PC-3 (cell line): ENCODE measurements at regions not wholly inside any gene's neighbourhood (a gene's known extent, or its start where the extent isn't known, plus 50 kb on each side); places are given as distances from the start of the nearest gene placed in this dataset.

ENCODE experiments used
- ATAC-seq: fragments of 200-7000 bp; cut with Tn5 transposase; 2 replicates; pipeline ENCODE4 v1.9.1; 2020; ENCODE audit warnings: mild to moderate bottlenecking, moderate library complexity
- BruUV-seq: library from RNA; stranded (reverse); fragments of 400-500 nt; replicated peaks from 2 replicates; lab custom pipeline; 2021; lab: Mats Ljungman, UMichigan
- CTCF ChIA-PET: fragments of 300-600 bp; sonication (Branson Sonifier 250); formaldehyde crosslinking; loops from one replicate; lab custom pipeline; 2022; ENCODE audit warnings: antibody characterized with exemption; lab: Charles Lee
- POLR2A ChIA-PET: fragments of 300-600 bp; sonication (Branson Sonifier 250); formaldehyde crosslinking; loops from one replicate; lab custom pipeline; 2022; ENCODE audit warnings: antibody characterized with exemption; ENCODE audit not compliant: unreplicated experiment; lab: Charles Lee
- DNase-seq: peaks from one replicate; pipeline ENCODE4 v3.0.0-alpha.2; 2015
- H2AFZ ChIP-seq: fragments of 300-600 bp; sonication (generic); 2 replicates; pipeline ENCODE4 v1.6.0; 2016; ENCODE audit warnings: antibody characterized with exemption, low read length
- H3F3A ChIP-seq: fragments of 300-600 bp; sonication (generic); one replicate; pipeline ENCODE4 v1.6.0; 2017; ENCODE audit warnings: antibody characterized with exemption, low read length, control low read depth, mild to moderate bottlenecking; ENCODE audit not compliant: unreplicated experiment
- H3K27ac ChIP-seq: fragments of 300-600 bp; sonication (generic); 2 replicates; pipeline ENCODE4 v1.5.1; 2016; ENCODE audit warnings: mild to moderate bottlenecking, low read length
- H3K27me3 ChIP-seq: fragments of 300-600 bp; sonication (generic); 2 replicates; pipeline ENCODE4 v1.6.1; 2016; ENCODE audit warnings: low read length, mixed read lengths
- H3K36me3 ChIP-seq: fragments of 300-600 bp; sonication (generic); 2 replicates; pipeline ENCODE4 v1.6.1; 2016; ENCODE audit warnings: low read depth, mixed run types, low read length, mixed read lengths
- H3K4me1 ChIP-seq: fragments of 300-600 bp; sonication (generic); 2 replicates; pipeline ENCODE4 v1.5.1; 2016; ENCODE audit warnings: low read length; ENCODE audit not compliant: insufficient read depth
- H3K4me2 ChIP-seq: fragments of 300-600 bp; sonication (generic); 2 replicates; pipeline ENCODE4 v1.6.0; 2016; ENCODE audit warnings: low read length
- H3K4me3 ChIP-seq: fragments of 300-600 bp; sonication (generic); 2 replicates; pipeline ENCODE4 v1.5.1; 2016; ENCODE audit warnings: mild to moderate bottlenecking, low read length, mixed read lengths
- H3K79me2 ChIP-seq: fragments of 300-600 bp; sonication (generic); 2 replicates; pipeline ENCODE4 v1.6.1; 2017; ENCODE audit warnings: low read length, mixed read lengths
- H3K9ac ChIP-seq: fragments of 300-600 bp; sonication (generic); 2 replicates; pipeline ENCODE4 v1.6.0; 2016; ENCODE audit warnings: mild to moderate bottlenecking, low read length
- H3K9me2 ChIP-seq: fragments of 300-600 bp; sonication (generic); replicated peaks from 2 replicates; pipeline ENCODE4 v1.6.1; 2016; ENCODE audit warnings: mixed run types, low read length, mixed read lengths
- H3K9me3 ChIP-seq: fragments of 300-600 bp; sonication (generic); 2 replicates; pipeline ENCODE4 v1.6.1; 2016; ENCODE audit warnings: low read length, mixed read lengths
- H4K20me1 ChIP-seq: fragments of 300-600 bp; sonication (generic); 2 replicates; pipeline ENCODE4 v1.6.1; 2016; ENCODE audit warnings: low read length, mixed read lengths
- EZH2 ChIP-seq: fragments of 300-600 bp; sonication (generic); IDR thresholded peaks from one replicate; pipeline ENCODE4 v1.6.1; 2017; ENCODE audit warnings: antibody characterized with exemption, mild to moderate bottlenecking, low read length; ENCODE audit not compliant: unreplicated experiment
- EZH2phosphoT487 ChIP-seq: fragments of 300-600 bp; sonication (generic); IDR thresholded peaks from 2 replicates; pipeline ENCODE4 v1.6.1; 2018; ENCODE audit warnings: mild to moderate bottlenecking, antibody characterized with exemption, low read length, borderline replicate concordance
- intact Hi-C: fragments of 100-400 bp; cut with micrococcal nuclease; formaldehyde crosslinking; loops from 2 replicates; pipeline ENCODE4 v1.9.0; 2023
- TF ChIP-seq, protein P1 (sequence below): fragments of 300-600 bp; sonication (generic); conservative IDR thresholded peaks from 2 replicates; pipeline ENCODE4 v1.5.1; 2017; ENCODE audit warnings: antibody characterized with exemption, low read depth, mild to moderate bottlenecking, low read length

DNA sequence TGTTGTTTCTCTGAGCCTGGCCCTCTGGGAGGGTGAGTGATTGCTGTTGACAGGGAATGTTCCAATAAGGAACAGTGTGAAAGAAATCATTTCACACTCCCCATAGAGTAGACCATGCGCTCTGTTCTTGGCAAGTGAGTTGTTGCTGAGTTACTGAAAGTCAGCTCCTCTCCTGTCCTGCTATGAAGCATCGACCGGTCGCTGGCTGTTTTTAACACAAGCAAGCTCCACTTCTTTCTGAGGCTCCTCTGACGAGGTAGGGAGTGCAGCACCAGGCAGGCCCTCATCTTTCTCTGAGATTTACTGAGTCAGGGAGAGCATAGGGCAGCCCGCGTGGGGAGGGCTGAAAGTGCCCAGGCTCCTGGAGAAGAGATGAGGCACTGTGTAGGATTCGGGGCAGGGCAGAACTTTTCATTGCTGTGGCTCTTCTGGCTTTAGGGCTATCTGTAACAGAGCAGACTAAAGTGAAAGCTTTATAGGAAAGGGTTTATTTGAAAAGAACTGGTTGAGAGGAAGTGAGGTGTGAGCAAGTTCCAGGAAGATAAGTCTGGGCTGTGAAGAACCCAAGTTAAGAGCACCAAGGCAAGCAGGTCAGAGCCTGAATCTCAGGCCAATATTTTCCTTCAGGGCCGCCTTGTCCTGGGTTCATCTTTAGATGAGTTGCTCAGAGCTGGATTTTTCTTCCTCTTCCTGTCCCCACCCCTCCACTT is 332.2 kb downstream of the CCSER2 start:
- H3K4me3 ChIP-seq: no peak overlapping the region
- ChIA-PET CTCF (no interaction called here), POLR2A (no interaction called here)
- H2AFZ ChIP-seq: no peak overlapping the region
- DNase-seq (no peak), ATAC-seq (no peak)
- no peaks in the 10 kb centered on the region for H3K9me3 ChIP-seq
- no TSS peak for BruUV-seq
- H3K27me3 ChIP-seq: peaks cover 12% of the 10 kb centered on the region; the same call in 1 of the 2 replicates
- H3F3A ChIP-seq: no peaks in the 10 kb centered on the region
- intact Hi-C loops: no loop called here
- TF ChIP-seq EZH2phosphoT487: no peak
- TF ChIP-seq, protein P1, sequence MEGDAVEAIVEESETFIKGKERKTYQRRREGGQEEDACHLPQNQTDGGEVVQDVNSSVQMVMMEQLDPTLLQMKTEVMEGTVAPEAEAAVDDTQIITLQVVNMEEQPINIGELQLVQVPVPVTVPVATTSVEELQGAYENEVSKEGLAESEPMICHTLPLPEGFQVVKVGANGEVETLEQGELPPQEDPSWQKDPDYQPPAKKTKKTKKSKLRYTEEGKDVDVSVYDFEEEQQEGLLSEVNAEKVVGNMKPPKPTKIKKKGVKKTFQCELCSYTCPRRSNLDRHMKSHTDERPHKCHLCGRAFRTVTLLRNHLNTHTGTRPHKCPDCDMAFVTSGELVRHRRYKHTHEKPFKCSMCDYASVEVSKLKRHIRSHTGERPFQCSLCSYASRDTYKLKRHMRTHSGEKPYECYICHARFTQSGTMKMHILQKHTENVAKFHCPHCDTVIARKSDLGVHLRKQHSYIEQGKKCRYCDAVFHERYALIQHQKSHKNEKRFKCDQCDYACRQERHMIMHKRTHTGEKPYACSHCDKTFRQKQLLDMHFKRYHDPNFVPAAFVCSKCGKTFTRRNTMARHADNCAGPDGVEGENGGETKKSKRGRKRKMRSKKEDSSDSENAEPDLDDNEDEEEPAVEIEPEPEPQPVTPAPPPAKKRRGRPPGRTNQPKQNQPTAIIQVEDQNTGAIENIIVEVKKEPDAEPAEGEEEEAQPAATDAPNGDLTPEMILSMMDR: no peak
- no peak for TF ChIP-seq EZH2
- no peaks in the 10 kb centered on the region for H3K36me3 ChIP-seq
- no peak overlapping the region for H3K27ac ChIP-seq
- no peak overlapping the region for H3K4me2 ChIP-seq
- no peak overlapping the region for H3K9ac ChIP-seq
- H4K20me1 ChIP-seq: no peaks in the 10 kb centered on the region
- no peaks in the 10 kb centered on the region for H3K4me1 ChIP-seq
- H3K79me2 ChIP-seq: no peaks in the 10 kb centered on the region
- no peaks in the 10 kb centered on the region for H3K9me2 ChIP-seq

DNA sequence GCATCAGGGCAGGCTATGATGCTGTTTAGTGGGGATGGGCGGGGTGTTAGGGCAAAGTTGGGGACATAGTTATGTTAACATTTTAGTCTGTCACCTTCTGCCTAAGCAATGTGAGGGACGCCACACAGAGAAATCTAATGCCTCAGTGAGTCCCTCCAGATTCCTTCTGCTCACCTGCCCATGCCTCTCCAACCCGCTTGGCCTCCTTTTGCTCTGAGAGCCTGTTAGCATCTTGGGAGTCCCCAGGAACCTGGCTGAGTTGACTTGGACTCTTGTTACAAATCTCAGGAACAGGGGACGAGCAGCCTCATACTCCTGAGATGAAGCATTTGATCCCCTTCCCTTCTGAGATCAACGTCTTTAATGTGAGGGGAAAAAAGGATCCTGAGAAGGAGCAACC is 336.8 kb downstream of the CCSER2 start:
- H3K9me2 ChIP-seq: no peaks in the 10 kb centered on the region
- H3K79me2 ChIP-seq: no peaks in the 10 kb centered on the region
- no peaks in the 10 kb centered on the region for H3K36me3 ChIP-seq
- no peak overlapping the region for H3K4me2 ChIP-seq
- ChIA-PET CTCF (no interaction called here), POLR2A (no interaction called here)
- no peak overlapping the region for H3K4me3 ChIP-seq
- no peak for DNase-seq
- no peak overlapping the region for H3K27ac ChIP-seq
- H3K4me1 ChIP-seq: no peaks in the 10 kb centered on the region
- no peaks in the 10 kb centered on the region for H4K20me1 ChIP-seq
- H3K27me3 ChIP-seq: peaks cover 23% of the 10 kb centered on the region; the same call in 1 of the 2 replicates
- TF ChIP-seq EZH2phosphoT487 (no peak), EZH2 (no peak)
- TF ChIP-seq, protein P1: no peak
- H3K9ac ChIP-seq: no peak overlapping the region
- H2AFZ ChIP-seq: no peak overlapping the region
- H3K9me3 ChIP-seq: no peaks in the 10 kb centered on the region
- H3F3A ChIP-seq: no peaks in the 10 kb centered on the region
- no peak for ATAC-seq
- intact Hi-C loops: no loop called here
- BruUV-seq: no TSS peak

DNA sequence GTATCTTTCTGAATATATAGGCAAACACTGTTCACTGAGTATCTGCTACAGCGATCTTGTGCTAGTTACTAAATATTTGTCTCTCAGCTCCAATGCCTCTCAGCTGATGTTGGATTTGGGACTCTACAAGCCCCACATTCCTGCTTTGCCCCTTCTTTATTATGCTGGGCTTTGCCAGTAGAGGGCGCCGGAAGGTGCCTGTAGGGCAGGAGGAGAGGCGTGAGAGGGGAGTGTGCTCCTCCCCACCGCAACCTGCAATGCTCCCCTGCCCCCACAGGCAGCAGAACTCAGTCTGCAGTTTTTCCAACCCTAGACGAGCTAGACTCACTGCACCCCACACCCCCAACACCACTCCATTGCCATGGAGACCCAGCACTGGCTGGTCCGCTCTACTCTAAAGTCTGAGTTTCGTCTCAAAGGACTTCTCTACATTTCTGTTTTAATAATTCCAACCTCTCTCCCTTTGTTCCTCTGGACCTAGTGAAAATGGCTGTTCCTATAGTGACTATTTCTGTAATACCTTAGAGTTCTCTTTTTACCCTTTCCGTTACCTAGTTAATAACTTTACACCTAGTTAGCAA is 337.6 kb downstream of the CCSER2 start:
- TF ChIP-seq, protein P1: peak; percentile 69
- TF ChIP-seq EZH2phosphoT487: no peak
- DNase-seq: peak; percentile 56
- Histone ChIP-seq H3F3A (no peaks in the 10 kb centered on the region), H3K4me1 (no peaks in the 10 kb centered on the region), H3K36me3 (no peaks in the 10 kb centered on the region), H2AFZ (no peak overlapping the region), H3K27me3 (peaks cover 23% of the 10 kb centered on the region; the same call in 1 of the 2 replicates), H3K9ac (no peak overlapping the region), H3K9me2 (no peaks in the 10 kb centered on the region), H3K9me3 (no peaks in the 10 kb centered on the region), H3K4me2 (no peak overlapping the region), H3K79me2 (no peaks in the 10 kb centered on the region), H4K20me1 (no peaks in the 10 kb centered on the region), H3K27ac (no peak overlapping the region), H3K4me3 (no peak overlapping the region)
- ChIA-PET CTCF (no interaction called here), POLR2A (no interaction called here)
- BruUV-seq: no TSS peak
- ATAC-seq: no peak
- intact Hi-C loops: no loop called here
